ENCODE measurements at regions not wholly inside any gene's neighbourhood (a gene's known extent, or its start where the extent isn't known, plus 50 kb on each side); places are given as distances from the start of the nearest gene placed in this dataset.
A peak's percentile ranks its signal among the peaks of the same experiment; 100 is the strongest.
"Not testable (repeated sequence)": the region's sequence is repeated elsewhere in the genome, so short reads cannot be mapped to it uniquely, and the experiment has no call there.

DNA sequence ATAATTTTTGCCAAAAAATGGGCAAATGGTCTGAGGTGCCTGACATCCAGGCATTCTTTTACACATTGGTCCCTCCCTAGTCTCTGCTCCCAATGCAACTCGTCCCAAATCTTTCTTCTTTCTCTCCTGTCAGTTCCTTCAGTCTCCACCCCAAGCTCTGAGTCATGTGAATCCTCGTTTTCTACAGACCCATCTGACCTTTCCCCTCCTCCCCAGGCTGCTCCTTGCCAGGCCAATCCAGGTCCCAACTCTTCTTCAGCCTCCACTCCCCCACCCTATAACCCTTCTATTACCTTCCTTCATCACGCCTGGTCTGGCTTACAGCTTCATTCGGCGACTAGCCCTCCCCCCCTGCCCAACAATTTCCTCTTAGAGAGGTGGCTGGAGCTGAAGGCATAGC lies 55.3 kb downstream of the BBS10 start:
- 78 to 81% (median 78%) methylated on average over 5 of the region's 5 CpGs for WGBS, 3 donors
- DNase-seq; H3K27ac ChIP-seq; H3K36me3 ChIP-seq (ENCODE audit: insufficient read depth in 1 of 2, low read depth in 1 of 2); H3K4me1 ChIP-seq; intact Hi-C loops (cut with DNase I); ATAC-seq; H3K4me3 ChIP-seq; H3K27me3 ChIP-seq (ENCODE audit: insufficient read depth in 3 of 3, low read length in 2 of 3); H3K9me3 ChIP-seq: not testable (repeated sequence)

DNA sequence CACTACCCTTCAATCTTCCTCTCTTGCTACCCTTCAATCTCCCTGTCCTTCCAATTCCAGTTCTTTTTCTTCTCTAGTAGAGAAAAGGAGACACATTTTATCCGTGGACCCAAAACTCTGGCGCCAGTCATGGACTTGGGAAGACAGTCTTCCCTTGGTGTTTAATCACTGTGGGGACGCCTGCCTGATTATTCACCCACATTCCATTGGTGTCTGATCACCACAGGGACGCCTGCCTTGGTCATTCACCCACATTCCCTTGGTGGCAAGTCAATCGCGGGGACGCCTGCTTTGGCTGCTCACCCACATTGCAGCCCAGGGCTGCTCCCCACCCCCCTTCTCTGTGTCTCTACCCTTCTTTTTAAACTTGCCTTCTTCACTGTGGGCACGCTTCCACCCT lies 55.9 kb downstream of the BBS10 start:
- whole genome bisulfite sequencing, 3 donors = 65 to 76% (median 68%) methylated on average over 8 of the region's 8 CpGs
- H3K27me3 ChIP-seq (ENCODE audit: insufficient read depth in 3 of 3, low read length in 2 of 3); H3K4me3 ChIP-seq; H3K36me3 ChIP-seq (ENCODE audit: insufficient read depth in 1 of 2, low read depth in 1 of 2); ATAC-seq; H3K9me3 ChIP-seq; H3K4me1 ChIP-seq; H3K27ac ChIP-seq; intact Hi-C loops (cut with DNase I); DNase-seq: not testable (repeated sequence)

DNA sequence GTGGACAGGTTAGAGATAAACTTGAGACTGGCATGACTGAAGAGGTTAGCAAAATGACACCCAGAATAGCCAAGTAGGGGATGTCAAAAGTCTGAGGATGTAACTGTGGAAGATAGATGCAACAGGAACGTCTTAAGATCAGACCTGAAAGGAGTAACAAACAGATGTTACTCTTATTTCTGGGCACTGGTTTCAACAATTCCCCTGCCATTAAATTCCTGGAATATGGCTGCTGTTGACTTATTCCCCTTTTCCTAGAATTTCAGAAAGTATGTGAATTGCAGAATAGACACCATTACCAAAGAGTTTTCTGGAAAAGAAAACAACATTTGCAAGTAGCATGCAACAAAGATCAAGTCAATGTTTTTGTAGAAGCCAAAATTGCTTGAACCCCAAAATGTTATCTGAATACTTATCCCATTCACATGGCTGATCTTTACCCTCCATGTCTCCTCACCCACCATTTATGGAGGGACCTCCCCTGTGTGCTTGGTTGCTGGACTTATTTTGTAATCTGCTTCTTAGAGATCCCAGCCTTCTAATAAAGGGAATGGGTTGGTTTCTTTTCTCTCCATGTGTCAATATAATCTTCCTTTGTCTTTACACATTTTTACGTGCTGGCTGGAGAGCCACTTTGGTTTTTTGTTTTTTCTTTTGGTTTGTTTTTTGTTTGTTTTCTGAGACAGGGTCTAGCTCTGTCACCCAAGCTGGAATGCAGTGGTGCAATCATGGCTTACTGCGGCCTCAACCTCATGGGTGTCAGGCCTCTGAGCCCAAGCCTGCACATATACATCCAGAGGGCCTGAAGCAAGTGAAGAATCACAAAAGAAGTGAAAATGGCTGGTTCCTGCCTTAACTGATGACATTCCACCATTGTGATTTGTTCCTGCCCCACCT lies 57.0 kb downstream of the BBS10 start:
- Histone ChIP-seq H3K4me1 (no peaks in the 10 kb centered on the region), H3K27ac (no peak overlapping the region), H3K27me3 (ENCODE audit: insufficient read depth in 3 of 3, low read length in 2 of 3) (no peaks in the 10 kb centered on the region), H3K4me3 (no peak overlapping the region), H3K9me3 (no peaks in the 10 kb centered on the region), H3K36me3 (ENCODE audit: insufficient read depth in 1 of 2, low read depth in 1 of 2) (no peaks in the 10 kb centered on the region)
- intact Hi-C loops (cut with DNase I) = no loop called here
- ATAC-seq (peak in 3 of 4 donors; percentile 34 to 58 (median 37)), DNase-seq (no peak)
- TF ChIP-seq, protein P1, sequence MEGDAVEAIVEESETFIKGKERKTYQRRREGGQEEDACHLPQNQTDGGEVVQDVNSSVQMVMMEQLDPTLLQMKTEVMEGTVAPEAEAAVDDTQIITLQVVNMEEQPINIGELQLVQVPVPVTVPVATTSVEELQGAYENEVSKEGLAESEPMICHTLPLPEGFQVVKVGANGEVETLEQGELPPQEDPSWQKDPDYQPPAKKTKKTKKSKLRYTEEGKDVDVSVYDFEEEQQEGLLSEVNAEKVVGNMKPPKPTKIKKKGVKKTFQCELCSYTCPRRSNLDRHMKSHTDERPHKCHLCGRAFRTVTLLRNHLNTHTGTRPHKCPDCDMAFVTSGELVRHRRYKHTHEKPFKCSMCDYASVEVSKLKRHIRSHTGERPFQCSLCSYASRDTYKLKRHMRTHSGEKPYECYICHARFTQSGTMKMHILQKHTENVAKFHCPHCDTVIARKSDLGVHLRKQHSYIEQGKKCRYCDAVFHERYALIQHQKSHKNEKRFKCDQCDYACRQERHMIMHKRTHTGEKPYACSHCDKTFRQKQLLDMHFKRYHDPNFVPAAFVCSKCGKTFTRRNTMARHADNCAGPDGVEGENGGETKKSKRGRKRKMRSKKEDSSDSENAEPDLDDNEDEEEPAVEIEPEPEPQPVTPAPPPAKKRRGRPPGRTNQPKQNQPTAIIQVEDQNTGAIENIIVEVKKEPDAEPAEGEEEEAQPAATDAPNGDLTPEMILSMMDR (IDR thresholded peaks at IDR 0.05) = no peak
- 57 to 62% (median 58%) methylated on average over 3 of the region's 3 CpGs for WGBS, 3 donors

DNA sequence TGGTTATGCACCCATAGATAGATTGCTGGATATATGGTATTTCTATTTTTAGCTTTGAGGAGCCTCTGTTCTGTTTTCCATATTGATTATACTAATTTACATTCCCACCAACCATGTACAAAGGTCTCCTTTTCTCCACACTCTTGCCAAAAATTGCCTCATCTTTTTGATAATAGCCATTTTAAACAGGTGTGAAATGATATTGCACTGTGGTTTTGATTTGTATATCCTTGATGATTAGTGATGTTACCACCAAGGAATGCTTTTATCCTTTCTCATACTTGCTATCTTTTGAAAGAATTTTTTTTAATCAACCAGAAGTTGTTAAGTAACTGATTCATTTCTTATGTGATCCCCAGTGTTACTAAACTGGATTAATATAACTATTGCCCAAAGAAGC lies 60.0 kb downstream of the BBS10 start:
- intact Hi-C loops (cut with DNase I) = no loop called here
- H3K4me3 ChIP-seq = no peak overlapping the region

DNA sequence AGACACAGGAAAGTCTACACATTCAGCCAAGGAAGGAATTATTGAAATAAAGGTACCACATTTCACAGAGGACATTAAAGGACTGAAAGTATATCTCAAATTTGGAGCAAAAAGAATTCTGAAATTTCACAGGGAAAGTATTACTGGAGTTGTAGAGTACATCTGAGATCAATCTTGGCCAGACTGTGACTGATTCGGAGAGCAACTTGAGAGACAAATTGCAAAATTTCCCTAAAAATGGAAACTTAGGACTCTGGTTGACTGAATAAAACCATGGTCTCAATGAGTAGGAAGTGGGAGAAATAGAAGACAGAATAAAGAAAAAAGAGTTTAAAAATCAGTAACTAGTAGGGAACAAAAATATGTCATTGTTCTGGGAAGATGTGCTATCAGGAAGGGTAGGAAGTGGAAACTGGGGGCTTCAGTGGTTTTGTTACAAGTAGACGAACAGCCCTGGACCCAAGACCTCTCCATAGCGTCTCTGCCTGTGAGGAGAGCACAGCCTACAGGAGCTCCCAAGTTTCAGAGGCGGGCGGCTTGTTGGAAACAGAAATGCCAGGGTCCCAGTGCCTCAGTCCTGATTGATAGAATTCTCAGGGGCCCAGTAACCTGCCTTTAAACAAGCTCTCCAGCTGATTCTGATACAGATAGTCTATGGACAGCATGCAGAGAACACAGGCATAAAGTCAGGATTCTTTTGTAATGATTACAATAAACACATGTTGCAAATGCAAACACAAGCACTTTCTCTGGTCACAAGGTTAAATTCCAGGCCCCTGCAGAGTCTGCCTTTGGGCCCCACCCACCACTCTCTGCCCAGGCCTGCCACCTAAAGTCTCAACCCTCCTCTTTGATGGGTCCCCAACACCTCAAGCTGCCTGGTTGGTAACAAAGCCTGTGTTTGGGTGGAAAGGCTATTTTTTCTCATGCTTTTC lies 63.1 kb downstream of the BBS10 start:
- no peaks in the 10 kb centered on the region for H3K9me3 ChIP-seq
- no peak overlapping the region for H3K27ac ChIP-seq
- no peak for ATAC-seq
- H3K4me1 ChIP-seq = no peaks in the 10 kb centered on the region
- 82 to 87% (median 86%) methylated on average over 5 of the region's 5 CpGs for WGBS, 3 donors
- TF ChIP-seq, protein P1 (IDR thresholded peaks at IDR 0.05) = no peak
- intact Hi-C loops (cut with DNase I) = no loop called here
- H3K27me3 ChIP-seq (ENCODE audit: insufficient read depth in 3 of 3, low read length in 2 of 3) = no peaks in the 10 kb centered on the region
- no peaks in the 10 kb centered on the region for H3K36me3 ChIP-seq (ENCODE audit: insufficient read depth in 1 of 2, low read depth in 1 of 2)
- no peak overlapping the region for H3K4me3 ChIP-seq
- DNase-seq = no peak

More for the DNA sequence above, 60.0 kb downstream of the BBS10 start:
- no peaks in the 10 kb centered on the region for H3K4me1 ChIP-seq
- H3K9me3 ChIP-seq = no peaks in the 10 kb centered on the region
- no peaks in the 10 kb centered on the region for H3K27me3 ChIP-seq (ENCODE audit: insufficient read depth in 3 of 3, low read length in 2 of 3)
- no peak for DNase-seq
- no peak for ATAC-seq
- no peak overlapping the region for H3K27ac ChIP-seq
- H3K36me3 ChIP-seq (ENCODE audit: insufficient read depth in 1 of 2, low read depth in 1 of 2) = no peaks in the 10 kb centered on the region
- TF ChIP-seq, protein P1 (IDR thresholded peaks at IDR 0.05) = no peak

Data from psoas muscle (tissue), 7 donors.